Fibroblast of lung (primary cell): ENCODE measurements at regions not wholly inside any gene's neighbourhood (a gene's known extent, or its start where the extent isn't known, plus 50 kb on each side); places are given as distances from the start of the nearest gene placed in this dataset.

Source experiments
- CTCF ChIP-seq, 2 donors: IDR thresholded peaks in 1 of 2; conservative IDR thresholded peaks in 1 of 2; 1 replicate in 1 of 2; 2 replicates in 1 of 2; pipeline ENCODE4 v1.5.1; 2011 to 2012; ENCODE audit warnings: low read length in 2 of 2, control low read depth in 1 of 2, inconsistent platforms in 1 of 2, low read depth in 1 of 2, mild to moderate bottlenecking in 1 of 2
- EZH2 ChIP-seq: IDR thresholded peaks from 2 replicates; pipeline ENCODE4 v1.5.1; 2012; ENCODE audit warnings: low read length, control low read depth, mild to moderate bottlenecking; ENCODE audit errors: missing control alignments

- TF ChIP-seq CTCF (conservative IDR thresholded peaks at IDR 0.05 in 1 of 2, IDR thresholded peaks at IDR 0.05 in 1 of 2; ENCODE audit: low read depth in 1 of 2, low read length in 2 of 2), result no peak
- no peak for TF ChIP-seq EZH2
Measured at GRCh38 chr2:206375956-206376355, 67.4 kb upstream of the ADAM23 start.
